Hematopoietic multipotent progenitor cell treated with erythropoietin and hydrocortisone succinate and interleukin-3 and kit ligand, for 8 days (in vitro differentiated cells): ENCODE measurements at regions not wholly inside any gene's neighbourhood (a gene's known extent, or its start where the extent isn't known, plus 50 kb on each side); places are given as distances from the start of the nearest gene placed in this dataset.
"Not testable (repeated sequence)": the region's sequence is repeated elsewhere in the genome, so short reads cannot be mapped to it uniquely, and the experiment has no call there.

Experiments used
- DNase-seq: peaks from one replicate; pipeline ENCODE4 v3.0.0-alpha.2; 2015

- no peak for DNase-seq
Observed at GRCh38 chr5:97545446-97545845, 362.4 kb upstream of the RIOK2 start.

DNA sequence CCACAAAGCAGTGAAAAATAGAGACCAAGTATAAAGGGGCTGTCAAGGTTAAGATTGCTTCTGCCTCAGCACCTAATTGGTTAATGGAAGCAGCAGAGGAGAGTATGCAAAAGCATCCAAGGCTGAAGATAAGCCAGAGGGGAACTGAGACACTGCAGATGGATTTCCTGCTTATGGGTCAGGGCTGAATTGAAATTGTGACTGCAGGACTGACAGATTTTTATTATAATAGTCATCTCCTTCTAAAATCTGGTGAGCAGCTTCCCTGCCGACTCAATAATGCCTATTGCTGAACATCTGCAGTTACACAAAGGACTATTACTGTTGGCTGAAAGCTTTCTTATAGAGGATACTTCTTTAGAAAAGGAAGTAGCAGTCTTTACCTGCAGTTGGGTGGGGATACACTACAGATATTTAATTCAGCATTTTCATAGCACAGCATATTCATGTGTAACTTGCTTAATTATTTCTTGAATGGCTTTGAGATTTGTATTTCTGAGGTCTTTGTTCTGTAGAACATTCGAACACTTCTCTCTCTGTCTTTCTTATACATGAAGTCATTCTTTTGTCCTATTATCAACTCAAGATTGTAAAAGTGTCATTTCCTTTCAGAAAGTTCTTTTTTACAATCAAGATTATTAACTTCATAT, 363.0 kb upstream of the RIOK2 start:
- no peak for DNase-seq

DNA sequence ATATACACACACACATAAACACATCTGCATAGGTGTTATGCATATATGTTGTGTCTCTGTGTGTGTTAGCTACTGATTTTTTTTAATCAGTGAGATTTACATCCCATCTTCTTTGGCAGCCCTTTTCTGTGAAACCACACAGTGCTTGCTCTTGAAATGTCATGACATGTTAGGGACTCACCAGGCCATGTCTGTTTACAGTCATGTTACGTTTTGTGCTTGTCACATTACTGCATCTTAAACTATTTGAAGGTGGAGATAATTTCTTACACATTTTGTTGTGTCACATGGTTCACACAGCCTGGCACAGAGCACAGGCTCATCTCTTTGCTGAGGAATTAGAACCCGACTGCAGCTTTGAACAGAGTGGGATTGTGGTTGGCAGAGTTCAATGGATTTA, 364.4 kb upstream of the RIOK2 start:
- DNase-seq, result no peak

- DNase-seq, result no peak
Observed at GRCh38 chr5:97547999-97548738, 365.1 kb upstream of the RIOK2 start.

DNA sequence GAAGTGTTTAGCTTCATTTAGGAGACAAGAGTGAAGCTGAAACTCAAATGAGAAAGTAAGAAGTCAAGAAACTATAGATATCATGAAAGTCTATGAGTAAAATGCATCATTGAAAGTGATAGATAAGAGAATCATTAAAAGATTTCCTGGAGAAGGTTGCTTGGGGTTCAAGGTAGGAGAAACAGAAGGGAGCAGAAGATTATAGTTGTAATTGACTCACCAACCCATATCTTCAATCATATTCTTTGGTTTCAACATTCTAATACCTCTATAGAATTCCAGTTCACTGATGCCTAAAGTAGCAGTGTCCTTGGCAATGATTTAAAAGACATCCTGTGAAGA, 365.7 kb upstream of the RIOK2 start:
- no peak for DNase-seq

GRCh38 chr5:97549496-97549895, 366.4 kb upstream of the RIOK2 start:
- DNase-seq, result no peak

DNA sequence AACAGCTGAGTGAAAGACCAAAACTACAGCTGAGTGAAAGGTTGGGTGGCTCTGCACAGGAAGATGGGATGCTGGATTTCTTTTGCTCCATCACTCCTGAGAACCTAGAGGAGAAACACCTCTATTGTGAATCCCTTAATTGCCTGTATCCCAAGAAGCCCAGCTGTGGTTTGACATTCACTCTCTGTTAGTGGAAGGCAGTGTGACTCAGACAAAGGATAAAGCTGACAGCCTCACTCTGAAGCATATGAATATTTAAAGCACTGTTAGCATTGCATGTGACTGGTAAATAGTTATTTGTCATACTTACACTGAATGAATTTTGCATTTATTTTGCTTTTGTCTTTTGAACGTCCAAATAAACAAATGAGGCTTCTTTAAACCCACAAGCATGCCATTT, 367.1 kb upstream of the RIOK2 start:
- DNase-seq, result no peak

- DNase-seq, result no peak
Observed at GRCh38 chr5:97550818-97551217, 367.8 kb upstream of the RIOK2 start.

- DNase-seq, result no peak
Observed at GRCh38 chr5:97553604-97554452, 370.8 kb upstream of the RIOK2 start.

DNA sequence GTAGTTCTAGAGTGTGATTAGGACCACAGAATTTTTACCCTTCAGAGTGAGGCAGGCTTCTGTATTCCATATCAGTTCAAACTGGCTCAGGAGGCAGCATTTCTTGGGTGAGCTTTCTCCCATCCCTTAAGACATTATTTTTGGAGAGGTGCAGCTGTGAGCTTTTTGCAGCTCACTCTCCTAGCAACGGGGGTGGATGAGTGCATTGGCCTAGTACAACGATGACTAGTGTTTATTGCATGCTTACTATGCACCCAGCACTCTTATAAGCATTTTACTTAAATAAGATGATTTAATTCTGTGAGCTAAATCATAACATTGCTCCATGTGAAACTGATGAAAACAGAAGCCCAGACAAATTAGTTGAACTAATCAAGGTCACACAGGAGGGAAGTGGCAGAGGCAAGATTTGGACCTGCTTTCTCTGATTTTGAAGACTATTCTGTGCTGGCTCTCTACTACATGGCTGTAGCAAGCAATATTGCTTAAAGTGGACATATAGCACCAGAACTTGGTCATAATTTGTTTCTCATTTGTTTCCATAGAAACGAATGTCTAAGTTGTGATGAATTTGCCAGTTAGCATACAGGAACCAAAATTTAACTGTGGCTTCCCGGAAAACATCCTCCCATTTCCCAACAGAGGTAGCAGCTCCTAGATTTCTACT, 372.1 kb upstream of the RIOK2 start:
- DNase-seq, result no peak

DNA sequence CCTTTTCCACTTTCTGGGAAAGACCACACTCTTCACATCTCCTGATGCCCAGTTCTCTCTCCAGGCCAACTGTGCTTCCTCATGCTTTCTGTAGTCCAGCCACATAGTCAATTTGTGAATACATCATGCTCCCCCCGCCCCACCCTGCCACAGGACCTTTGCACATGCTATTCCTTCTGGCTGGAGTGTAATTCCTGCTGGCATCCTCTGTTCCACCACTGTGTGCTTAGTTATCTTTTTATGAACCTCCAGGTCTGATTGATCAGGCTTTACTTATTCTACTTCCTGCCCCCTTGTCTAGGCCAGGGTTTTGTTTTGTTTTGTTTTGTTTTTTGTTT, 372.6 kb upstream of the RIOK2 start:
- DNase-seq, result no peak

DNA sequence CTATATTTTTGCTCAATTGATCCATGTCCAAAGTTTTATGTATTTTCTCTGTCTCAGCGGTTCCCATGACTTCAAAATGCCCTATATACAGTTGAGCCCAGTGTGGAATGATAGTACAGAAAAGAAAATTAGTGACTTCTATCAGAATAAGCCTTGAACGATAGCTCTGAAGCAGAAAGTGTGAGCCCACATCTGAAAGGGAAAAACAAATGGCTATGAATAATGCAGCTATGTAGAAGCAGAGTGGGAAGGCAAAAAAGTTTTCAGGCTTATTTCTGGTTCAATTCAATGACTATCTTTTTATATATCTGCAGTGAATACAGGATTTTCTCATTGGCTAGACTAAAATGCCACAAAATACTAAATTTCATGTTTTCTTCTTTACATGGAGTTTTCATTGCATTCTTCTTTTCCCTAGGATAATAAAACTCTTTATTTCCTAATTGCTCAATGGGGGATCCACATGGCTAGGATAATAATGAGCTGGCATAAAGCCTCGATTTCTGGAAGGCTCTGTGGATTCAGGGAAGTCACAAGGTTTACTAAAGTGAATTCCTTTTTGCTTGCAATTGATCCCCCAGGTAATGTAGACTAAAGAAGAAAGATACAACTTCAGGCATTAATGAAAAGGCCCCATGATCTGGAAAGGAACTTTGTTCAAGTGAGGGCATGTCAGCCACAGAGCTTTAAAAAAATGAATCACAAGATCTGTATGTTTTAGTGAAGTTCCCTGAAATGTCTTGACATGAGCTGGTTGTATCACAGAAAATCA, 377.0 kb upstream of the RIOK2 start:
- no peak for DNase-seq

DNA sequence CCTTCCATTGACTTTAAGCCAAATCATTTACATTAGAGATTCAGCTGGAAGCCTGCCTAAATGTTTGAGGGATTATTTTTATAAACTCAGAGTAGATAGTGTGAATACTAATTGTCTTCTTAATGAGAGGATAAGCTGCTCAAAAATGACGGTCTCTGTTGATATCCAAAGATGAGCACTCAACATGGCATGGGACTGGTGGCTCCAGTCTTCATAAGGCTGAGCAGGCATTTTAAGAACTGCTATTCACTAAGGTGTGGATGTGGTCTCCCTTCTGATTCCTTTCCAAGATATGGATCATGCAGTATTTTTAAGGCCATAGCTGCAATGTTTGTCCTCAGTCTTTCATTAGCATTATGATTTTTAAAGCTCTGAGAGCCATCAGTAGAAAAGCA, 377.5 kb upstream of the RIOK2 start:
- no peak for DNase-seq

DNA sequence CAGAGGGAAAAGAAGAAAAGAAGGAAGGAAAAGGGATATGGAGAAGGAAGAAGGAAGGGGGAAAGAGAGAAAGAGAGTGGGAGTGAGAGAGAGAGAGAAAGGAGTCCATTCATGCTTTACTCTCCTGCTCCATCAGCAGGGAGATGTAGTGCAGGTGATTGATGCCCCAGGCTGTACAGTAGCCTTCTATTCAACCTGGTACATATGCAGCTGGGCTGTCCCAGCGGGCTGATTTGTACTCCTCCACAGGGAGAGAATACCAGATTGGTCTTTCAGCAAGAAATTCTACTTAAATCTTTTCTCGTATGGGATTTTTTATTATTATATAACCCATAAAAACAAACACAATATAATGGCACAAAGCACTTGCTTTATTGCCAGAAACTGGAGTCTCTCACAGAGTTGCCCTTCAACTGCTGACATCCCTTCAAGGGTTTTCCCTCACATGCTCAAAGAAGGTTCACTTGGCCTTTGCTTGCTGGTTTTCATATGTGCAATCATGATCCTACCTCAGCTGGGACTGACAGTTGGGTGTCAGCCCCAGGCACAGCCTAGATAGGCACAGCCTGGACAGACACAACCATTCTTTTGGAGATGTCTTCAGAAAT, 380.1 kb upstream of the RIOK2 start:
- DNase-seq, result no peak

DNA sequence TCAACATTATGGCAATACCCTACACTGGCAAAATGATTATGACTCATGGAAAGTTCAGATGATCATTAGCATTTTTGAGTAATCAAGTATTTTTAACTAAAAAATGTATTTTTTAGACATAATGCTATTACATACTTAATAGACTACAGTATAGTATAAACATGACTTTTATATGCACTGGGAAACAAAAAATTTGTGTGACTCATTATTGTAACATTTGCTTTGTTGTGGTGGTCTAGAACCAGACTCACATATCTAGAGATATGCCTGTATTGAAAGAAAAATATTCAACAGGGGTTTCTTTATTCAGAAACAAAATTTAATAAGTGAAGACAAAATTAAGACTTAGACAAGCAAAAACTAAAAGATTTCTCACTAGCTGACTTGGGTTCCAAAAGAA, 385.3 kb upstream of the RIOK2 start:
- no peak for DNase-seq

DNA sequence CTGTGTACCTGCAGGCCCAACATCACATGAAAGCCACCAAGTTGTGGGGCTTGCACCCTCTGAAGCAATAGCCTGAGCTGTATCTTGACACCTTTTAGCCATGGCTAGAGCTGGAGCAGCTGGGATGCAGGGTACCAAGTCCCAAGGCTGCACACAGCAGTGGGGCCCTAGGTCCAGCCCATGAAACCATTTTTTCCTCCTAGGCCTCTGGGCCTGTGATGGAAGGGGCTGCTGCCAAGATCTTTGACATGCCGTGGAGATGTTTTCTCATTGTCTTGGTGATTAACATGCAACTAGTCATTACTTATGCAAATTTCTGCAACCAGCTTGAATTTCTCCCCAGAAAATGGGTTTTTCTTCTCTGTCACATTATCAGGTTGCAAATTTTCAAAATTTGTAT, 387.2 kb upstream of the RIOK2 start:
- no peak for DNase-seq

GRCh38 chr5:97575322-97575721, 392.3 kb upstream of the RIOK2 start:
- DNase-seq, result no peak

GRCh38 chr5:97576956-97577355, 393.9 kb upstream of the RIOK2 start:
- no peak for DNase-seq

DNA sequence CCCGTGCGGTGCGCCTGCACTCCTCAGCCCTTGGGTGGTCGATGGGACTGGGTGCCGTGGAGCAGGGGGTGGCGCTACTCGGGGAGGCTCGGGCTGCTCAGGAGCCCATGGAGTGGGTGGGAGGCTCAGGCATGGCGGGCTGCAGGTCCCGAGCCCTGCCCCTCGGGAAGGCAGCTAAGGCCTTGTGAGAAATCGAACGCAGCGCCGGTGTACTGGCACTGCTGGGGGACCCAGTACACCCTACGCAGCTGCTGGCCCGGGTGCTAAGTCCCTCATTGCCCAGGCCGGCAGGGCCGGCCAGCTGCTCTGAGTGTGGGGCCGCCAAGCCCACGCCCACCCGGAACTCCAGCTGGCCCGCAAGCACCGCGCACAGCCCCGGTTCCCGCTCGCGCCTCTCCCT, 396.9 kb upstream of the RIOK2 start:
- DNase-seq, result not testable (repeated sequence)

DNA sequence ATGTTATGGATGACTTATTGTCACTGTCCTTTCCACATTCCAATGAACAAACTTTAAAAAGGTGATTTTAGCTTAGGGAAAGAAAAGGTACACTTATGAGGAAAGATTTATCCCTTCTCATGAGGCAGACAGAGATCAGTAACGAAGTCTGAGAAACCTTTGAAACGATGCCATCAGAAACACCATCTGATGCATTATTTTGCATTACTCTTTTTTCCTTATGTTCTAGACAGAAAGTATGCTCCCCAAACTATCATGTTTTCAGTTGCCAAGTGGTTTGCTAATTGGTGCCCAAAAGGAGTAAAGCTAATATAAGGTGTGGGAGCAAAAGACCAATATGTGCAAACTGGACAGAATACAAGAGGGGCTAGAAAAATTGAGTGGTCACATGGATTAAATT, 397.7 kb upstream of the RIOK2 start:
- no peak for DNase-seq

GRCh38 chr5:97591781-97592180, 408.7 kb upstream of the RIOK2 start:
- DNase-seq, result no peak

GRCh38 chr5:97600486-97600885, 417.4 kb upstream of the RIOK2 start:
- DNase-seq, result no peak
